ENCODE measurements at regions not wholly inside any gene's neighbourhood (a gene's known extent, or its start where the extent isn't known, plus 50 kb on each side); places are given as distances from the start of the nearest gene placed in this dataset.

- TF ChIP-seq, protein P1, sequence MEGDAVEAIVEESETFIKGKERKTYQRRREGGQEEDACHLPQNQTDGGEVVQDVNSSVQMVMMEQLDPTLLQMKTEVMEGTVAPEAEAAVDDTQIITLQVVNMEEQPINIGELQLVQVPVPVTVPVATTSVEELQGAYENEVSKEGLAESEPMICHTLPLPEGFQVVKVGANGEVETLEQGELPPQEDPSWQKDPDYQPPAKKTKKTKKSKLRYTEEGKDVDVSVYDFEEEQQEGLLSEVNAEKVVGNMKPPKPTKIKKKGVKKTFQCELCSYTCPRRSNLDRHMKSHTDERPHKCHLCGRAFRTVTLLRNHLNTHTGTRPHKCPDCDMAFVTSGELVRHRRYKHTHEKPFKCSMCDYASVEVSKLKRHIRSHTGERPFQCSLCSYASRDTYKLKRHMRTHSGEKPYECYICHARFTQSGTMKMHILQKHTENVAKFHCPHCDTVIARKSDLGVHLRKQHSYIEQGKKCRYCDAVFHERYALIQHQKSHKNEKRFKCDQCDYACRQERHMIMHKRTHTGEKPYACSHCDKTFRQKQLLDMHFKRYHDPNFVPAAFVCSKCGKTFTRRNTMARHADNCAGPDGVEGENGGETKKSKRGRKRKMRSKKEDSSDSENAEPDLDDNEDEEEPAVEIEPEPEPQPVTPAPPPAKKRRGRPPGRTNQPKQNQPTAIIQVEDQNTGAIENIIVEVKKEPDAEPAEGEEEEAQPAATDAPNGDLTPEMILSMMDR (IDR thresholded peaks at IDR 0.05; ENCODE audit: poor library complexity, severe bottlenecking) = no peak
- TF ChIP-seq RAD21 (conservative IDR thresholded peaks at IDR 0.05) (no peak), EP300 (conservative IDR thresholded peaks at IDR 0.05; ENCODE audit: poor library complexity, severe bottlenecking) (no peak), TAF1 (IDR thresholded peaks at IDR 0.05; ENCODE audit: low read depth) (no peak), MXI1 (conservative IDR thresholded peaks at IDR 0.05; ENCODE audit: poor library complexity, severe bottlenecking) (no peak), POLR2AphosphoS5 (IDR thresholded peaks at IDR 0.05) (no peak)
- TF ChIP-seq, protein P2, sequence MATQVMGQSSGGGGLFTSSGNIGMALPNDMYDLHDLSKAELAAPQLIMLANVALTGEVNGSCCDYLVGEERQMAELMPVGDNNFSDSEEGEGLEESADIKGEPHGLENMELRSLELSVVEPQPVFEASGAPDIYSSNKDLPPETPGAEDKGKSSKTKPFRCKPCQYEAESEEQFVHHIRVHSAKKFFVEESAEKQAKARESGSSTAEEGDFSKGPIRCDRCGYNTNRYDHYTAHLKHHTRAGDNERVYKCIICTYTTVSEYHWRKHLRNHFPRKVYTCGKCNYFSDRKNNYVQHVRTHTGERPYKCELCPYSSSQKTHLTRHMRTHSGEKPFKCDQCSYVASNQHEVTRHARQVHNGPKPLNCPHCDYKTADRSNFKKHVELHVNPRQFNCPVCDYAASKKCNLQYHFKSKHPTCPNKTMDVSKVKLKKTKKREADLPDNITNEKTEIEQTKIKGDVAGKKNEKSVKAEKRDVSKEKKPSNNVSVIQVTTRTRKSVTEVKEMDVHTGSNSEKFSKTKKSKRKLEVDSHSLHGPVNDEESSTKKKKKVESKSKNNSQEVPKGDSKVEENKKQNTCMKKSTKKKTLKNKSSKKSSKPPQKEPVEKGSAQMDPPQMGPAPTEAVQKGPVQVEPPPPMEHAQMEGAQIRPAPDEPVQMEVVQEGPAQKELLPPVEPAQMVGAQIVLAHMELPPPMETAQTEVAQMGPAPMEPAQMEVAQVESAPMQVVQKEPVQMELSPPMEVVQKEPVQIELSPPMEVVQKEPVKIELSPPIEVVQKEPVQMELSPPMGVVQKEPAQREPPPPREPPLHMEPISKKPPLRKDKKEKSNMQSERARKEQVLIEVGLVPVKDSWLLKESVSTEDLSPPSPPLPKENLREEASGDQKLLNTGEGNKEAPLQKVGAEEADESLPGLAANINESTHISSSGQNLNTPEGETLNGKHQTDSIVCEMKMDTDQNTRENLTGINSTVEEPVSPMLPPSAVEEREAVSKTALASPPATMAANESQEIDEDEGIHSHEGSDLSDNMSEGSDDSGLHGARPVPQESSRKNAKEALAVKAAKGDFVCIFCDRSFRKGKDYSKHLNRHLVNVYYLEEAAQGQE (IDR thresholded peaks at IDR 0.05; ENCODE audit: borderline replicate concordance) = no peak
Observed at GRCh38 chr2:16339206-16339605, 326.4 kb downstream of the CYRIA start.
